Mesothelial cell of epicardium (in vitro differentiated cells): ENCODE measurements at regions not wholly inside any gene's neighbourhood (a gene's known extent, or its start where the extent isn't known, plus 50 kb on each side); places are given as distances from the start of the nearest gene placed in this dataset.
"Not testable (repeated sequence)": the region's sequence is repeated elsewhere in the genome, so short reads cannot be mapped to it uniquely, and the experiment has no call there.

Experiments
- DNase-seq, 2 experiments: peaks; one replicate each; pipeline ENCODE4 v3.0.0; 2021; ENCODE audit warnings: low spot score in 2 of 2; ENCODE audit not compliant: unreplicated experiment in 2 of 2
- H3K27ac Mint-ChIP-seq: 2 replicates; pipeline ENCODE4 v1.8.0; 2021; ENCODE audit warnings: mixed read lengths
- H3K27me3 Mint-ChIP-seq: 2 replicates; pipeline ENCODE4 v1.8.0; 2021; ENCODE audit warnings: low read depth, mixed read lengths
- H3K36me3 Mint-ChIP-seq: 2 replicates; pipeline ENCODE4 v1.8.0; 2021; ENCODE audit warnings: mixed read lengths
- H3K4me1 Mint-ChIP-seq: 2 replicates; pipeline ENCODE4 v1.8.0; 2021; ENCODE audit warnings: mixed read lengths
- H3K4me3 Mint-ChIP-seq: 2 replicates; pipeline ENCODE4 v1.8.0; 2021; ENCODE audit warnings: mild to moderate bottlenecking, moderate library complexity, mixed read lengths
- H3K9me3 Mint-ChIP-seq: 2 replicates; pipeline ENCODE4 v1.8.0; 2021; ENCODE audit warnings: mixed read lengths
- CTCF ChIP-seq: fragments of 200-600 bp; sonication (generic); IDR thresholded peaks from one replicate; pipeline ENCODE4 v1.5.0; 2021; ENCODE audit warnings: antibody characterized with exemption; ENCODE audit not compliant: unreplicated experiment

- TF ChIP-seq CTCF, result no peak
- H3K4me3 Mint-ChIP-seq, result no peak overlapping the region
- peaks cover 13% of the 10 kb centered on the region for H3K9me3 Mint-ChIP-seq
- no peaks in the 10 kb centered on the region for H3K36me3 Mint-ChIP-seq
- peak overlapping the region; percentile 8 for H3K27ac Mint-ChIP-seq
- no peaks in the 10 kb centered on the region for H3K27me3 Mint-ChIP-seq
- no peak for DNase-seq
- H3K4me1 Mint-ChIP-seq, result peaks cover 16% of the 10 kb centered on the region
Observed at GRCh38 chr5:158450751-158451171, 591.8 kb upstream of the CLINT1 start.

- H3K27ac Mint-ChIP-seq, H3K4me3 Mint-ChIP-seq, H3K36me3 Mint-ChIP-seq, DNase-seq, H3K27me3 Mint-ChIP-seq: not testable (repeated sequence)
- Mint-ChIP-seq H3K9me3 (peaks cover 38% of the 10 kb centered on the region), H3K4me1 (peaks cover 15% of the 10 kb centered on the region)
Observed at GRCh38 chr5:158446761-158447160, 587.8 kb upstream of the CLINT1 start.

- H3K27ac Mint-ChIP-seq, H3K4me1 Mint-ChIP-seq, H3K4me3 Mint-ChIP-seq, H3K36me3 Mint-ChIP-seq, DNase-seq: not testable (repeated sequence)
- peaks cover 29% of the 10 kb centered on the region for H3K9me3 Mint-ChIP-seq
- peaks cover 16% of the 10 kb centered on the region for H3K27me3 Mint-ChIP-seq
Observed at GRCh38 chr5:158439204-158439603, 580.3 kb upstream of the CLINT1 start.

GRCh38 chr5:158436271-158437065 lies 577.5 kb upstream of the CLINT1 start:
- no peaks in the 10 kb centered on the region for H3K4me1 Mint-ChIP-seq
- no peak for DNase-seq
- H3K4me3 Mint-ChIP-seq, result no peak overlapping the region
- peaks cover 8% of the 10 kb centered on the region for H3K9me3 Mint-ChIP-seq
- no peak for TF ChIP-seq CTCF
- peaks cover 13% of the 10 kb centered on the region for H3K27me3 Mint-ChIP-seq
- no peak overlapping the region for H3K27ac Mint-ChIP-seq
- no peaks in the 10 kb centered on the region for H3K36me3 Mint-ChIP-seq

GRCh38 chr5:158435161-158435616 lies 576.2 kb upstream of the CLINT1 start:
- no peak overlapping the region for H3K4me3 Mint-ChIP-seq
- H3K4me1 Mint-ChIP-seq, result no peaks in the 10 kb centered on the region
- peaks cover 10% of the 10 kb centered on the region for H3K27me3 Mint-ChIP-seq
- no peaks in the 10 kb centered on the region for H3K36me3 Mint-ChIP-seq
- H3K27ac Mint-ChIP-seq, result no peak overlapping the region
- no peaks in the 10 kb centered on the region for H3K9me3 Mint-ChIP-seq
- no peak for DNase-seq
- TF ChIP-seq CTCF, result no peak

GRCh38 chr5:158434749-158435148 lies 575.8 kb upstream of the CLINT1 start:
- no peak for DNase-seq
- Mint-ChIP-seq H3K27me3 (peaks cover 10% of the 10 kb centered on the region), H3K36me3 (no peaks in the 10 kb centered on the region), H3K27ac (no peak overlapping the region), H3K4me3 (no peak overlapping the region), H3K9me3 (peaks cover 3% of the 10 kb centered on the region), H3K4me1 (peaks cover 3% of the 10 kb centered on the region)
- TF ChIP-seq CTCF, result no peak

GRCh38 chr5:158433634-158434033 lies 574.7 kb upstream of the CLINT1 start:
- no peak for TF ChIP-seq CTCF
- no peak overlapping the region for H3K27ac Mint-ChIP-seq
- DNase-seq, result no peak
- H3K36me3 Mint-ChIP-seq, result no peaks in the 10 kb centered on the region
- peaks cover 10% of the 10 kb centered on the region for H3K27me3 Mint-ChIP-seq
- no peak overlapping the region for H3K4me3 Mint-ChIP-seq
- H3K4me1 Mint-ChIP-seq, result peaks cover 7% of the 10 kb centered on the region
- peaks cover 6% of the 10 kb centered on the region for H3K9me3 Mint-ChIP-seq
